ENCODE measurements at regions not wholly inside any gene's neighbourhood (a gene's known extent, or its start where the extent isn't known, plus 50 kb on each side); places are given as distances from the start of the nearest gene placed in this dataset.

DNA sequence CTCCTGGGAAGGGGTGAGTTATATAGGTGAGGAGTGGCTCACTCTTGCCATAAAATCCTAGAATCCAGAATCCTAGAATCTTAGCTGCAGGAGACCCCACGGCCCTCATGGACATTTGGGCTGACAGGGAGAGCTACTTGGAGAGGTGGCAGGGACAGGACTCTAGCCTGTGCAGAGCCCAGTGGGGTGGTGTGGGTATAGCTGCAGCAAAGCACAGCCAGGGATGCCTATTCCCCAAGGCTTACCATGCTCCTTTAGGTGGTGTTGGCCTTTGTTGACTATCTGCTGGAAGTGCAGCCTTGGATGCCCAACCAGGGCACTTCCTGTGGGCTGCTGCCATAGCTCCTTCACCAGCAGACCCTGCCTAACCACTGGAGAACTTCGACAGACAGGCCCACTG, 70.0 kb upstream of the PTPN3 start:
- TF ChIP-seq, protein P1, sequence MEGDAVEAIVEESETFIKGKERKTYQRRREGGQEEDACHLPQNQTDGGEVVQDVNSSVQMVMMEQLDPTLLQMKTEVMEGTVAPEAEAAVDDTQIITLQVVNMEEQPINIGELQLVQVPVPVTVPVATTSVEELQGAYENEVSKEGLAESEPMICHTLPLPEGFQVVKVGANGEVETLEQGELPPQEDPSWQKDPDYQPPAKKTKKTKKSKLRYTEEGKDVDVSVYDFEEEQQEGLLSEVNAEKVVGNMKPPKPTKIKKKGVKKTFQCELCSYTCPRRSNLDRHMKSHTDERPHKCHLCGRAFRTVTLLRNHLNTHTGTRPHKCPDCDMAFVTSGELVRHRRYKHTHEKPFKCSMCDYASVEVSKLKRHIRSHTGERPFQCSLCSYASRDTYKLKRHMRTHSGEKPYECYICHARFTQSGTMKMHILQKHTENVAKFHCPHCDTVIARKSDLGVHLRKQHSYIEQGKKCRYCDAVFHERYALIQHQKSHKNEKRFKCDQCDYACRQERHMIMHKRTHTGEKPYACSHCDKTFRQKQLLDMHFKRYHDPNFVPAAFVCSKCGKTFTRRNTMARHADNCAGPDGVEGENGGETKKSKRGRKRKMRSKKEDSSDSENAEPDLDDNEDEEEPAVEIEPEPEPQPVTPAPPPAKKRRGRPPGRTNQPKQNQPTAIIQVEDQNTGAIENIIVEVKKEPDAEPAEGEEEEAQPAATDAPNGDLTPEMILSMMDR (conservative IDR thresholded peaks at IDR 0.05 in 1 of 2, IDR thresholded peaks at IDR 0.05 in 1 of 2; ENCODE audit: low read depth in 1 of 2, low read length in 2 of 2): no peak
- TF ChIP-seq EZH2 (IDR thresholded peaks at IDR 0.05; ENCODE audit: low read length, missing control alignments): no peak
